Fibroblast of lung (primary cell): ENCODE measurements at regions not wholly inside any gene's neighbourhood (a gene's known extent, or its start where the extent isn't known, plus 50 kb on each side); places are given as distances from the start of the nearest gene placed in this dataset.

Source experiments
- DNase-seq, 2 donors: peaks; one replicate each; pipeline versions ENCODE4 v3.0.0 to v3.0.0-alpha.2; 2010; ENCODE audit warnings: low read depth in 2 of 2
- H2AFZ ChIP-seq: 2 replicates; pipeline ENCODE4 v1.5.1; 2012; ENCODE audit warnings: low read length, control low read depth, inconsistent platforms
- H3K27ac ChIP-seq: 2 replicates; pipeline ENCODE4 v1.5.1; 2011; ENCODE audit warnings: low read length, control low read depth; ENCODE audit not compliant: insufficient read depth
- H3K27me3 ChIP-seq: 2 replicates; pipeline ENCODE4 v1.5.1; 2011; ENCODE audit warnings: mild to moderate bottlenecking, low read length; ENCODE audit not compliant: control insufficient read depth, insufficient read depth
- H3K36me3 ChIP-seq: 2 replicates; pipeline ENCODE4 v1.5.1; 2011; ENCODE audit warnings: low read length; ENCODE audit not compliant: control insufficient read depth, insufficient read depth
- H3K4me1 ChIP-seq: 2 replicates; pipeline ENCODE4 v1.5.1; 2011; ENCODE audit warnings: low read length; ENCODE audit not compliant: control insufficient read depth, insufficient read depth; ENCODE audit errors: extremely low read depth
- H3K4me2 ChIP-seq: 2 replicates; pipeline ENCODE4 v1.5.1; 2011; ENCODE audit warnings: low read length, control low read depth; ENCODE audit not compliant: insufficient read depth; ENCODE audit errors: extremely low read depth
- H3K4me3 ChIP-seq, 4 experiments: fragments of 200-600 bp in 1 of 4; sonication (generic) in 1 of 4; replicated peaks in 1 of 4; 2 replicates each; pipeline ENCODE4 v1.5.1; 2011 to 2016; ENCODE audit warnings: low read length in 4 of 4, low read depth in 3 of 4, mild to moderate bottlenecking in 3 of 4, control low read depth in 2 of 4, inconsistent platforms in 1 of 4, mixed read lengths in 1 of 4; ENCODE audit not compliant: insufficient read depth in 1 of 4; ENCODE audit errors: control extremely low read depth in 1 of 4
- H3K79me2 ChIP-seq: 2 replicates; pipeline ENCODE4 v1.5.1; 2012; ENCODE audit warnings: mild to moderate bottlenecking, low read length, inconsistent platforms; ENCODE audit not compliant: control insufficient read depth, insufficient read depth
- H3K9ac ChIP-seq: 2 replicates; pipeline ENCODE4 v1.5.1; 2011; ENCODE audit warnings: mild to moderate bottlenecking, low read length, control low read depth; ENCODE audit not compliant: insufficient read depth
- H3K9me3 ChIP-seq: 2 replicates; pipeline ENCODE4 v1.5.1; 2012; ENCODE audit warnings: low read depth, low read length; ENCODE audit not compliant: control insufficient read depth, insufficient read depth
- H4K20me1 ChIP-seq: 2 replicates; pipeline ENCODE4 v1.5.1; 2011; ENCODE audit warnings: low read length; ENCODE audit not compliant: control insufficient read depth, insufficient read depth; ENCODE audit errors: extremely low read depth
- EZH2 ChIP-seq: IDR thresholded peaks from 2 replicates; pipeline ENCODE4 v1.5.1; 2012; ENCODE audit warnings: low read length, control low read depth, mild to moderate bottlenecking; ENCODE audit errors: missing control alignments
- TF ChIP-seq, protein P1 (sequence below), 2 donors: IDR thresholded peaks in 1 of 2; conservative IDR thresholded peaks in 1 of 2; 1 replicate in 1 of 2; 2 replicates in 1 of 2; pipeline ENCODE4 v1.5.1; 2011 to 2012; ENCODE audit warnings: low read length in 2 of 2, control low read depth in 1 of 2, inconsistent platforms in 1 of 2, low read depth in 1 of 2, mild to moderate bottlenecking in 1 of 2

DNA sequence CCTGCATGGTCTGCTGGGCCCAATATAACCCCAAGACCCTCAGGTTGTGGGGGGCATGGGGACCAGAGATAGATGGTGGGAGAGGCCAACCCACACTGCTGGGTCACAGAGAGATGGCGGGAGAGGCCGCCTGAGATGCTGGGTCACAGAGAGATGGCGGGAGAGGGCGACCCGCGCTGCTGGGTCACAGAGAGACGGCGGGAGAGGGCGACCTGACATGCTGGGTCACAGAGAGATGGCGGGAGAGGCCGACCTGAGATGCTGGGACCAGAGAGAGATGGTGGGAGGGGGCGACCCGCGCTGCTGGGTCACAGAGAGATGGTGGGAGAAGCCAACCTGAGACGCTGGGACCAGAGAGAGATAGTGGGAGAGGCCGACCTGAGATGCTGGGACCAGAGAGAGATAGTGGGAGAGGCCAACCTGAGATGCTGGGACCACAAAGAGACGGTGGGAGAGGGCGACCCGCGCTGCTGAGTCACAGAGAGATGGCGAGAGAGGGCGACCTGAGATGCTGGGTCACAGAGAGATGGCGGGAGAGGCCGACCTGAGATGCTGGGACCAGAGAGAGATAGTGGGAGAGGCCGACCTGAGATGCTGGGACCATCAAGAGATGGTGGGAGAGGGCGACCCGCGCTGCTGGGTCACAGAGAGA, 133.2 kb downstream of the DLL1 start:
- TF ChIP-seq EZH2 = no peak
- Histone ChIP-seq H3K9me3 (no peaks in the 10 kb centered on the region), H3K4me2 (no peak overlapping the region)

DNA sequence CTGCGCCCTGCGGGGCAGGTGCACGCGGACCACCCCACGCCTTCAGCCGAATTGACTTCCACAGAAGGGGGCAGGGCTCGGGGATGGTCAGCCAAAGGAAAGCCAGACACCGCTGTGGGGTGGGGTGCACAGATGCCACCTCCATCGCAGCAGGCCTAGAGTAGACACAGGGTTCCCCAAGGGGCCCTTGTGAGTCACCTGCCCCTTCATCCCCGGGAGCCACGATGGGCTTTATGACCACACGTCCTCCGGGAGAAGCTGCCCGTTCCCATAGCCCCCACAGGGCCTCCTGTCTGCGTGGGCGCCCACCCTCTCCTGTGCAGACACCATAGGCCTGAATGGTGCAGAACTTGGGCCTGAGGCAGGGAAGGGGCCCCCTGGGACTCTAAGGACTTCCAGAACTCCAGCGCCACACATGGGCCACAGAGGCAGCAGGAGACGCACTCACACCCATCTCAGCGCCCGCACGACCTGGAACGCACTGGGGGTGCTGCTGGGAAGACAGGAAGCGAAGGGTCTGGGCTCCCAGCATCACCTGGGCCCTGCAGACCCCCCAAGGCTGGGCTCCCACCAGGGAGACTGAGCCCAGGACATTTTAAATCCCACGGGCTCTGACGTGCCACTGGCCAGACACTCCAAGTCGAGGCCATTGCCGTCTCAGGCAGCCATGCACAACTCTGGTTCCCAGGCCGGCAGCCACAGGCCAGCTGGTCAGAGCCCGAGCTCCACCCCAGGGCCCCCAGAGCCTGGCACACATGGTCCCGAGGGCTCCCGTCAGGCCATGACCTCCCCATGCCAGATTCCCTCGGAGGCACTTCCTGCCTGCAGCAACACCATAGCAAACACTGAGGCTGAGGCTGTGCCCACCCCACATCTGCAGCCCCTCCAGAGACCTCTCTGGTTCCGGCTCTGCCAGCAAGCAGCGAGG, 134.2 kb downstream of the DLL1 start:
- TF ChIP-seq, protein P1, sequence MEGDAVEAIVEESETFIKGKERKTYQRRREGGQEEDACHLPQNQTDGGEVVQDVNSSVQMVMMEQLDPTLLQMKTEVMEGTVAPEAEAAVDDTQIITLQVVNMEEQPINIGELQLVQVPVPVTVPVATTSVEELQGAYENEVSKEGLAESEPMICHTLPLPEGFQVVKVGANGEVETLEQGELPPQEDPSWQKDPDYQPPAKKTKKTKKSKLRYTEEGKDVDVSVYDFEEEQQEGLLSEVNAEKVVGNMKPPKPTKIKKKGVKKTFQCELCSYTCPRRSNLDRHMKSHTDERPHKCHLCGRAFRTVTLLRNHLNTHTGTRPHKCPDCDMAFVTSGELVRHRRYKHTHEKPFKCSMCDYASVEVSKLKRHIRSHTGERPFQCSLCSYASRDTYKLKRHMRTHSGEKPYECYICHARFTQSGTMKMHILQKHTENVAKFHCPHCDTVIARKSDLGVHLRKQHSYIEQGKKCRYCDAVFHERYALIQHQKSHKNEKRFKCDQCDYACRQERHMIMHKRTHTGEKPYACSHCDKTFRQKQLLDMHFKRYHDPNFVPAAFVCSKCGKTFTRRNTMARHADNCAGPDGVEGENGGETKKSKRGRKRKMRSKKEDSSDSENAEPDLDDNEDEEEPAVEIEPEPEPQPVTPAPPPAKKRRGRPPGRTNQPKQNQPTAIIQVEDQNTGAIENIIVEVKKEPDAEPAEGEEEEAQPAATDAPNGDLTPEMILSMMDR (conservative IDR thresholded peaks at IDR 0.05 in 1 of 2, IDR thresholded peaks at IDR 0.05 in 1 of 2; ENCODE audit: low read depth in 1 of 2, low read length in 2 of 2) = no peak
- TF ChIP-seq EZH2 = no peak
- DNase-seq = no peak
- Histone ChIP-seq H4K20me1 (no peaks in the 10 kb centered on the region), H3K4me1 (no peaks in the 10 kb centered on the region), H3K36me3 (no peaks in the 10 kb centered on the region), H3K4me3 (no peak overlapping the region), H3K9me3 (no peaks in the 10 kb centered on the region), H3K27ac (no peak overlapping the region), H2AFZ (no peak overlapping the region), H3K4me2 (no peak overlapping the region), H3K27me3 (no peaks in the 10 kb centered on the region), H3K9ac (no peak overlapping the region), H3K79me2 (no peaks in the 10 kb centered on the region)

More for the DNA sequence above, 133.2 kb downstream of the DLL1 start:
- Histone ChIP-seq H2AFZ (no peak overlapping the region), H4K20me1 (no peaks in the 10 kb centered on the region), H3K36me3 (no peaks in the 10 kb centered on the region), H3K79me2 (no peaks in the 10 kb centered on the region), H3K9ac (no peak overlapping the region), H3K27ac (no peak overlapping the region), H3K4me3 (no peak overlapping the region), H3K27me3 (no peaks in the 10 kb centered on the region), H3K4me1 (no peaks in the 10 kb centered on the region)
- DNase-seq = no peak

DNA sequence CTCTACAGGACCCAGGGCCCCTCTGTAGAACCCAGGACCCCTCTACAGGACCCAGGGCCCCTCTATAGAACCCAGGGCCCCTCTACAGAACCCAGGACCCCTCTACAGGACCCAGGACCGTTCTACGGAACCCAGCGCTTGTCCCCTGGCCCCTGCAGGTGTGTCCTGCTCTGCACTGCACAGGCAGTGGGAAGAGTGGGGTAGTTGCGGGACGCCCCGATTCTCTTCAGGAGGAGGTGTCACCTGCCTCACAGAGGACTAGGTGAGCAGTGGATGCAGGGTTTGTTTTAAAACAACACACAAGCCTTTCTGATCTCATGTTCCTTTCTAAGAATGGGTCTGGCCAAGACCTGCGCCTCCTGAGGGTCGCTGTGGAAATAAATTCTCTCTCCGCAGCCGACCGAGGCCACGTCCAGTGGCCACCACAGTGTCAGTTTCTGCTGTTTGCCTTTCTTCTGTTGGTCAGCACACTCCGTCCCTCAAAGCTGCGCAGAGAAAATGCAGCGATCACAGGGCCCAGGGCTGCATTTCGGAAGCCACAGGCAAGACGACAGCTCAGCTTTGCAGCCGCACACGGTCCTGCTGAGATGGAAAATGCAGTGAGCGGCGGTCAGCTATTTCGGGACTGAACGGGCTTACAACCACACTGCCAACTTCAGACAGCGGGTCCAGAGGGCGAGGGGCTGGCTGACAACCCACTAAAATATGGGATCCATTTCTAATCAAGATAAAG, 135.2 kb downstream of the DLL1 start:
- no peaks in the 10 kb centered on the region for H3K36me3 ChIP-seq
- H3K9ac ChIP-seq = no peak overlapping the region
- no peaks in the 10 kb centered on the region for H3K4me1 ChIP-seq
- DNase-seq = no peak
- no peaks in the 10 kb centered on the region for H3K27me3 ChIP-seq
- H3K9me3 ChIP-seq = no peaks in the 10 kb centered on the region
- no peaks in the 10 kb centered on the region for H3K79me2 ChIP-seq
- H3K27ac ChIP-seq = no peak overlapping the region
- H4K20me1 ChIP-seq = no peaks in the 10 kb centered on the region
- no peak overlapping the region for H3K4me2 ChIP-seq
- H3K4me3 ChIP-seq = no peak overlapping the region
- TF ChIP-seq, protein P1 (conservative IDR thresholded peaks at IDR 0.05 in 1 of 2, IDR thresholded peaks at IDR 0.05 in 1 of 2; ENCODE audit: low read depth in 1 of 2, low read length in 2 of 2) = no peak
- no peak for TF ChIP-seq EZH2
- no peak overlapping the region for H2AFZ ChIP-seq
